HL-60 (cell line): ENCODE measurements at regions not wholly inside any gene's neighbourhood (a gene's known extent, or its start where the extent isn't known, plus 50 kb on each side); places are given as distances from the start of the nearest gene placed in this dataset.

Experiments
- GABPA ChIP-seq: IDR thresholded peaks from 2 replicates; pipeline ENCODE4 v1.6.1; 2012; ENCODE audit warnings: low read depth
- POLR2AphosphoS5 ChIP-seq: IDR thresholded peaks from 2 replicates; pipeline ENCODE4 v1.6.1; 2012; ENCODE audit warnings: low read depth
- SPI1 ChIP-seq: IDR thresholded peaks from 2 replicates; pipeline ENCODE4 v1.6.1; 2012; ENCODE audit warnings: low read depth, mild to moderate bottlenecking, borderline replicate concordance
- TF ChIP-seq, protein P1 (sequence below): IDR thresholded peaks from one replicate; pipeline ENCODE4 v1.5.1; 2011; ENCODE audit warnings: low read length, control low read depth, inconsistent platforms; ENCODE audit not compliant: insufficient read depth
- TF ChIP-seq, protein P2 (sequence below): IDR thresholded peaks from 2 replicates; pipeline ENCODE4 v1.6.1; 2012; ENCODE audit warnings: low read depth; ENCODE audit not compliant: insufficient replicate concordance

DNA sequence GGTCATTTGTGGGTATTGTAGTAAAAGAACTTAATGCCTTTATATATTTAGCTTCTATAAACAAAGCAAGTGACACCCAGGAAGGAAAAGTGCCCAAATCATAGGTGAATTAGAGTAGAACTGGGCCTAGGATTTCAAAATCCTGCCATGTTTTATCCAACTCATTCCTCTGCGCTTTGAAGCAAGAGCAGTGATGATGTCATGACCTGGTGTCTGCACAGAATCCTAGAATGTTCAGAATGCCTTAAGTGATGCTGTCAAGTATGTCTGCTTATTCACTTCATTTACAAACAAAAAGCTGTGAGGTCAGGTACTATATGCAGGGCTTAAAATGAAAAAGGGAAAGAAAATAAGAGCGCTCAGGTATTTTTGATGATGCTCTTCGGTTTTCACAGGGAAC is 737.2 kb upstream of the ANKRD30A start:
- TF ChIP-seq POLR2AphosphoS5 (no peak), GABPA (no peak), SPI1 (no peak)
- TF ChIP-seq, protein P1, sequence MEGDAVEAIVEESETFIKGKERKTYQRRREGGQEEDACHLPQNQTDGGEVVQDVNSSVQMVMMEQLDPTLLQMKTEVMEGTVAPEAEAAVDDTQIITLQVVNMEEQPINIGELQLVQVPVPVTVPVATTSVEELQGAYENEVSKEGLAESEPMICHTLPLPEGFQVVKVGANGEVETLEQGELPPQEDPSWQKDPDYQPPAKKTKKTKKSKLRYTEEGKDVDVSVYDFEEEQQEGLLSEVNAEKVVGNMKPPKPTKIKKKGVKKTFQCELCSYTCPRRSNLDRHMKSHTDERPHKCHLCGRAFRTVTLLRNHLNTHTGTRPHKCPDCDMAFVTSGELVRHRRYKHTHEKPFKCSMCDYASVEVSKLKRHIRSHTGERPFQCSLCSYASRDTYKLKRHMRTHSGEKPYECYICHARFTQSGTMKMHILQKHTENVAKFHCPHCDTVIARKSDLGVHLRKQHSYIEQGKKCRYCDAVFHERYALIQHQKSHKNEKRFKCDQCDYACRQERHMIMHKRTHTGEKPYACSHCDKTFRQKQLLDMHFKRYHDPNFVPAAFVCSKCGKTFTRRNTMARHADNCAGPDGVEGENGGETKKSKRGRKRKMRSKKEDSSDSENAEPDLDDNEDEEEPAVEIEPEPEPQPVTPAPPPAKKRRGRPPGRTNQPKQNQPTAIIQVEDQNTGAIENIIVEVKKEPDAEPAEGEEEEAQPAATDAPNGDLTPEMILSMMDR, result no peak
- TF ChIP-seq, protein P2, sequence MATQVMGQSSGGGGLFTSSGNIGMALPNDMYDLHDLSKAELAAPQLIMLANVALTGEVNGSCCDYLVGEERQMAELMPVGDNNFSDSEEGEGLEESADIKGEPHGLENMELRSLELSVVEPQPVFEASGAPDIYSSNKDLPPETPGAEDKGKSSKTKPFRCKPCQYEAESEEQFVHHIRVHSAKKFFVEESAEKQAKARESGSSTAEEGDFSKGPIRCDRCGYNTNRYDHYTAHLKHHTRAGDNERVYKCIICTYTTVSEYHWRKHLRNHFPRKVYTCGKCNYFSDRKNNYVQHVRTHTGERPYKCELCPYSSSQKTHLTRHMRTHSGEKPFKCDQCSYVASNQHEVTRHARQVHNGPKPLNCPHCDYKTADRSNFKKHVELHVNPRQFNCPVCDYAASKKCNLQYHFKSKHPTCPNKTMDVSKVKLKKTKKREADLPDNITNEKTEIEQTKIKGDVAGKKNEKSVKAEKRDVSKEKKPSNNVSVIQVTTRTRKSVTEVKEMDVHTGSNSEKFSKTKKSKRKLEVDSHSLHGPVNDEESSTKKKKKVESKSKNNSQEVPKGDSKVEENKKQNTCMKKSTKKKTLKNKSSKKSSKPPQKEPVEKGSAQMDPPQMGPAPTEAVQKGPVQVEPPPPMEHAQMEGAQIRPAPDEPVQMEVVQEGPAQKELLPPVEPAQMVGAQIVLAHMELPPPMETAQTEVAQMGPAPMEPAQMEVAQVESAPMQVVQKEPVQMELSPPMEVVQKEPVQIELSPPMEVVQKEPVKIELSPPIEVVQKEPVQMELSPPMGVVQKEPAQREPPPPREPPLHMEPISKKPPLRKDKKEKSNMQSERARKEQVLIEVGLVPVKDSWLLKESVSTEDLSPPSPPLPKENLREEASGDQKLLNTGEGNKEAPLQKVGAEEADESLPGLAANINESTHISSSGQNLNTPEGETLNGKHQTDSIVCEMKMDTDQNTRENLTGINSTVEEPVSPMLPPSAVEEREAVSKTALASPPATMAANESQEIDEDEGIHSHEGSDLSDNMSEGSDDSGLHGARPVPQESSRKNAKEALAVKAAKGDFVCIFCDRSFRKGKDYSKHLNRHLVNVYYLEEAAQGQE, result no peak
